ENCODE measurements at regions not wholly inside any gene's neighbourhood (a gene's known extent, or its start where the extent isn't known, plus 50 kb on each side); places are given as distances from the start of the nearest gene placed in this dataset.

GRCh38 chr3:43783987-43784639 is 93.4 kb downstream of the ABHD5 start:
- H3K9me3 ChIP-seq = no peaks in the 10 kb centered on the region
- H3K4me1 ChIP-seq = no peaks in the 10 kb centered on the region
- ATAC-seq (no peak), DNase-seq (no peak)
- no peak overlapping the region for H3K27ac ChIP-seq
- TF ChIP-seq CTCF (IDR thresholded peaks at IDR 0.05) = no peak
- intact Hi-C loops (cut with DNase I) = no loop called here
- no peaks in the 10 kb centered on the region for H3K27me3 ChIP-seq (ENCODE audit: low read depth)
- no peak overlapping the region for H3K4me3 ChIP-seq
- no peaks in the 10 kb centered on the region for H3K36me3 ChIP-seq

- Histone ChIP-seq H3K9me3 (no peaks in the 10 kb centered on the region), H3K4me1 (no peaks in the 10 kb centered on the region), H3K27ac (no peak overlapping the region), H3K27me3 (ENCODE audit: low read depth) (no peaks in the 10 kb centered on the region), H3K36me3 (no peaks in the 10 kb centered on the region), H3K4me3 (no peak overlapping the region)
- no peak for ATAC-seq
- TF ChIP-seq CTCF (IDR thresholded peaks at IDR 0.05) = no peak
- no peak for DNase-seq
- intact Hi-C loops (cut with DNase I) = no loop called here
Measured at GRCh38 chr3:43784640-43785011, 93.9 kb downstream of the ABHD5 start.

- Histone ChIP-seq H3K4me3 (no peak overlapping the region), H3K27me3 (ENCODE audit: low read depth) (no peaks in the 10 kb centered on the region), H3K27ac (no peak overlapping the region), H3K4me1 (no peaks in the 10 kb centered on the region), H3K36me3 (no peaks in the 10 kb centered on the region), H3K9me3 (no peaks in the 10 kb centered on the region)
- ATAC-seq (no peak), DNase-seq (no peak)
- TF ChIP-seq CTCF (IDR thresholded peaks at IDR 0.05) = no peak
- intact Hi-C loops (cut with DNase I) = no loop called here
Measured at GRCh38 chr3:43785551-43785950, 94.8 kb downstream of the ABHD5 start.

GRCh38 chr3:43786102-43786501 is 95.4 kb downstream of the ABHD5 start:
- no peaks in the 10 kb centered on the region for H3K9me3 ChIP-seq
- TF ChIP-seq CTCF (IDR thresholded peaks at IDR 0.05) = no peak
- intact Hi-C loops (cut with DNase I) = no loop called here
- ATAC-seq (no peak), DNase-seq (no peak)
- no peak overlapping the region for H3K4me3 ChIP-seq
- H3K27me3 ChIP-seq (ENCODE audit: low read depth) = no peaks in the 10 kb centered on the region
- H3K4me1 ChIP-seq = no peaks in the 10 kb centered on the region
- no peaks in the 10 kb centered on the region for H3K36me3 ChIP-seq
- no peak overlapping the region for H3K27ac ChIP-seq

- no peak overlapping the region for H3K27ac ChIP-seq
- no peaks in the 10 kb centered on the region for H3K27me3 ChIP-seq (ENCODE audit: low read depth)
- H3K9me3 ChIP-seq = no peaks in the 10 kb centered on the region
- H3K4me3 ChIP-seq = no peak overlapping the region
- H3K4me1 ChIP-seq = no peaks in the 10 kb centered on the region
- TF ChIP-seq CTCF (IDR thresholded peaks at IDR 0.05) = no peak
- no peaks in the 10 kb centered on the region for H3K36me3 ChIP-seq
- no peak for ATAC-seq
- no peak for DNase-seq
- intact Hi-C loops (cut with DNase I) = no loop called here
Measured at GRCh38 chr3:43786526-43787305, 96.0 kb downstream of the ABHD5 start.

Data from lower lobe of right lung (tissue), 2 donors.